Kidney epithelial cell (primary cell): ENCODE measurements at regions not wholly inside any gene's neighbourhood (a gene's known extent, or its start where the extent isn't known, plus 50 kb on each side); places are given as distances from the start of the nearest gene placed in this dataset.

Source experiments
- DNase-seq: peaks from one replicate; pipeline ENCODE4 v3.0.0-alpha.2; 2010; ENCODE audit warnings: low read depth
- H3K27me3 ChIP-seq: 2 replicates; pipeline ENCODE4 v1.6.0; 2011; ENCODE audit warnings: low read length; ENCODE audit not compliant: control insufficient read depth, insufficient read depth
- H3K36me3 ChIP-seq: 2 replicates; pipeline ENCODE4 v1.5.1; 2011; ENCODE audit warnings: low read length; ENCODE audit not compliant: control insufficient read depth, insufficient read depth
- H3K4me3 ChIP-seq: 2 replicates; pipeline ENCODE4 v1.5.1; 2011; ENCODE audit warnings: low read depth, mild to moderate bottlenecking, control low read depth, low read length
- CTCF ChIP-seq: IDR thresholded peaks from 2 replicates; pipeline ENCODE4 v1.5.1; 2011; ENCODE audit warnings: mild to moderate bottlenecking, moderate library complexity, low read length, control low read depth, inconsistent platforms; ENCODE audit not compliant: insufficient read depth, poor library complexity, severe bottlenecking

GRCh38 chr4:64584981-64585557 is 175.8 kb upstream of the TECRL start:
- H3K4me3 ChIP-seq: no peak overlapping the region

GRCh38 chr4:64584125-64584524 is 174.9 kb upstream of the TECRL start:
- no peaks in the 10 kb centered on the region for H3K27me3 ChIP-seq
- no peak for TF ChIP-seq CTCF
- H3K36me3 ChIP-seq: no peaks in the 10 kb centered on the region

More at GRCh38 chr4:64584981-64585557, 175.8 kb upstream of the TECRL start:
- Histone ChIP-seq H3K36me3 (no peaks in the 10 kb centered on the region), H3K27me3 (no peaks in the 10 kb centered on the region)
- DNase-seq: no peak
- peak; percentile 57 for TF ChIP-seq CTCF

GRCh38 chr4:64582492-64582891 is 173.2 kb upstream of the TECRL start:
- Histone ChIP-seq H3K27me3 (no peaks in the 10 kb centered on the region), H3K4me3 (no peak overlapping the region), H3K36me3 (no peaks in the 10 kb centered on the region)
- DNase-seq: no peak
- no peak for TF ChIP-seq CTCF

More at GRCh38 chr4:64584125-64584524, 174.9 kb upstream of the TECRL start:
- H3K4me3 ChIP-seq: no peak overlapping the region
- no peak for DNase-seq

- no peaks in the 10 kb centered on the region for H3K36me3 ChIP-seq
Measured at GRCh38 chr4:64581422-64581821, 172.2 kb upstream of the TECRL start.

GRCh38 chr4:64564126-64564525 is 154.9 kb upstream of the TECRL start:
- H3K27me3 ChIP-seq: no peaks in the 10 kb centered on the region
- DNase-seq: no peak
- H3K4me3 ChIP-seq: no peak overlapping the region
- H3K36me3 ChIP-seq: no peaks in the 10 kb centered on the region
- no peak for TF ChIP-seq CTCF

More at GRCh38 chr4:64581422-64581821, 172.2 kb upstream of the TECRL start:
- Histone ChIP-seq H3K27me3 (no peaks in the 10 kb centered on the region), H3K4me3 (no peak overlapping the region)
- DNase-seq: no peak
- TF ChIP-seq CTCF: no peak

GRCh38 chr4:64559571-64559970 is 150.3 kb upstream of the TECRL start:
- no peak for DNase-seq
- H3K36me3 ChIP-seq: no peaks in the 10 kb centered on the region
- no peak for TF ChIP-seq CTCF
- no peaks in the 10 kb centered on the region for H3K27me3 ChIP-seq
- H3K4me3 ChIP-seq: no peak overlapping the region
